ENCODE measurements at regions not wholly inside any gene's neighbourhood (a gene's known extent, or its start where the extent isn't known, plus 50 kb on each side); places are given as distances from the start of the nearest gene placed in this dataset.

- 60% methylated on average over 1 of the region's 1 CpG for WGBS (ENCODE audit: insufficient coverage)
- no peak for DNase-seq
- no peaks in the 10 kb centered on the region for H3K9me3 ChIP-seq (replicated peaks; ENCODE audit: control insufficient read depth, low read depth, low read length)
- no peaks in the 10 kb centered on the region for H3K4me1 ChIP-seq (ENCODE audit: control insufficient read depth, insufficient read depth, low read length)
- H3K4me3 ChIP-seq (ENCODE audit: low read length): no peak overlapping the region
- H3K27ac ChIP-seq (ENCODE audit: low read length): no peak overlapping the region
- no peaks in the 10 kb centered on the region for H3K27me3 ChIP-seq (ENCODE audit: control insufficient read depth, insufficient read depth, low read length)
- H3K36me3 ChIP-seq (ENCODE audit: control insufficient read depth, insufficient read depth, low read length): no peaks in the 10 kb centered on the region
Measured at GRCh38 chr3:20324664-20325478, 138.9 kb upstream of the SGO1 start.

DNA sequence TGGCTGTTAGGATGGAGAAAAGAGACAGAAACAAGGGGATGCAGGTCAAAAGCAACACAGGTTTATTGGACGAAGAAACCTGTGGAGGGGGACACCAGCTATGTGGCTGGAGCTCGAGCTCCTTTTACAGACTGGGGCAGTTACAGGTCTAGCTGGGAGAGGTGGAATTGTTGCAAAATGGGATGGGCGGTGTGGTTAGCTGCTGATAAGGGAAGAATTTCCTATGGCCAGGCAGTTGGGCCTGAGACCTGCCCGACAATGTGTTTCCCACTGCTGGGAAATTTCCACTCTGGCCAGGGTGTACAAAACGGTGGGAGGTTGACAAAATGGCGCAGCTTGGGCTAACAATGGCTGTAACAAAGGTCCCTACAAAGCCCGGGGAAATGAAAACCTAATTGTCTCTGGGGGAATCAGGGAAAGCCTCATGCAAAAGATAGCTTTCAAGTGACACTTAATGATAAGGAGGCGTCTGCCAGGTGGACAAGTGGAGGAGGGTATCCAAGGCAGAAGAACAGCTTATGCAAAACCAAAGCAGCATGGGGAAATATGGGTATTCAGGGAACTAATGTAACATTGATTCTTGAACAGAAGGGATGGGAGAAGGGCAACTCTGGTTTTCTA, 137.4 kb upstream of the SGO1 start:
- Histone ChIP-seq H3K4me1 (ENCODE audit: control insufficient read depth, insufficient read depth, low read length) (no peaks in the 10 kb centered on the region), H3K27ac (ENCODE audit: low read length) (no peak overlapping the region), H3K27me3 (ENCODE audit: control insufficient read depth, insufficient read depth, low read length) (no peaks in the 10 kb centered on the region), H3K4me3 (ENCODE audit: low read length) (no peak overlapping the region), H3K36me3 (ENCODE audit: control insufficient read depth, insufficient read depth, low read length) (no peaks in the 10 kb centered on the region), H3K9me3 (replicated peaks; ENCODE audit: control insufficient read depth, low read depth, low read length) (no peaks in the 10 kb centered on the region)
- 96% methylated on average over 8 of the region's 8 CpGs for WGBS (ENCODE audit: insufficient coverage)
- no peak for DNase-seq

GRCh38 chr3:20322085-20322484, 136.1 kb upstream of the SGO1 start:
- no peaks in the 10 kb centered on the region for H3K4me1 ChIP-seq (ENCODE audit: control insufficient read depth, insufficient read depth, low read length)
- H3K4me3 ChIP-seq (ENCODE audit: low read length): no peak overlapping the region
- no peaks in the 10 kb centered on the region for H3K9me3 ChIP-seq (replicated peaks; ENCODE audit: control insufficient read depth, low read depth, low read length)
- DNase-seq: no peak
- H3K27ac ChIP-seq (ENCODE audit: low read length): no peak overlapping the region
- H3K27me3 ChIP-seq (ENCODE audit: control insufficient read depth, insufficient read depth, low read length): no peaks in the 10 kb centered on the region
- no CpG with 5 or more reads among the region's 1 CpG for WGBS (ENCODE audit: insufficient coverage)
- H3K36me3 ChIP-seq (ENCODE audit: control insufficient read depth, insufficient read depth, low read length): no peaks in the 10 kb centered on the region

DNA sequence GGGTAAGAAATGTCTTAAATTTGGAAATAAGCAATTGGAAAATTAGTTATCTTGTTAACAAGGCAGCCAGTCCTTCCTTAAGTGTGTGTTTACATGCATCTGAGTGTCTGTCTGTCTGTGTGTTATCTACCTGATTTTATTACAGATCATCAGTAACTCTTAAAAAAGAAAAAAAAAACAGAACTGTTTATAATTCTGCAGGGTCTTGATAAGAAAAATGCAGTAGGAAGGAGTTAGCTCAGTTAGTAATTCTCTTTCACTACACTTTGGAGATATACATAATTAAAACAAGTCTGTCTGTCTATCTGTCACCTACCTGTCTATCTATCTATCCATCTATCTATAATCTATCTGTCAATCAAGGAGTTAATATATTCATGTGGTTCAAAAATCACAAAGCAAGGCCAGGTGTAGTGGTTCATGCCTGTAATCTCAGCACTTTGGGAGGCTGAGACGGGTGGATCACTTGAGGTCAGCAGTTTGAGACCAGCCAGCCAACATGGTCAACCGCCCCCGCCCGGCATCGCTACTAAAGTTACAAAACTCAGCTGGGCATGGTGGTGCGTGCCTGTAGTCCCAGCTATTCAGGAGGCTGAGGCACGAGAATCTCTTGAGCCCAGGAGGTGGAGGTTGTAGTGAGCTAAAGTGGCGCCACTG, 135.5 kb upstream of the SGO1 start:
- Histone ChIP-seq H3K36me3 (ENCODE audit: control insufficient read depth, insufficient read depth, low read length) (no peaks in the 10 kb centered on the region), H3K4me1 (ENCODE audit: control insufficient read depth, insufficient read depth, low read length) (no peaks in the 10 kb centered on the region), H3K27me3 (ENCODE audit: control insufficient read depth, insufficient read depth, low read length) (no peaks in the 10 kb centered on the region), H3K4me3 (ENCODE audit: low read length) (no peak overlapping the region), H3K9me3 (replicated peaks; ENCODE audit: control insufficient read depth, low read depth, low read length) (no peaks in the 10 kb centered on the region), H3K27ac (ENCODE audit: low read length) (no peak overlapping the region)
- WGBS (ENCODE audit: insufficient coverage): 94% methylated on average over 7 of the region's 8 CpGs
- no peak for DNase-seq

DNA sequence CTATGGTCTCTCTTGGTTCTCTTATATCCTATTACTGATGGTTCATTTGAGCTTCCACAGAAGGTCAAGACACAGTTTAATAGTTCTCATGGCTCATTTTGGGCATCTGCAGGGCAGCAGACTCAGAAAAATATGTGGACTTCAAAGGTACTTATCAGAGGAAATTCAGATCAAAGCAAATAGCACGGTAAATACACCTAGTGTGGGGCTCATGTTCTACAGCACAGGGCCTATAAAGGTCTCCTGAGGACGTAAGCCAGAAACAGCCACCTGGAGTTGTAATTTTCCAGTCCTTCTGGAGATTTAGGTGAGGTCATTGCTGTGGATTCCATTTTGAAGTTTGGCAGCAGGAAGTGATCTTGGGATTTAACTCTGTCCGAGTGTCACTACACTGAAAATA, 134.5 kb upstream of the SGO1 start:
- Histone ChIP-seq H3K36me3 (ENCODE audit: control insufficient read depth, insufficient read depth, low read length) (no peaks in the 10 kb centered on the region), H3K9me3 (replicated peaks; ENCODE audit: control insufficient read depth, low read depth, low read length) (no peaks in the 10 kb centered on the region), H3K4me1 (ENCODE audit: control insufficient read depth, insufficient read depth, low read length) (no peaks in the 10 kb centered on the region), H3K4me3 (ENCODE audit: low read length) (no peak overlapping the region), H3K27ac (ENCODE audit: low read length) (no peak overlapping the region), H3K27me3 (ENCODE audit: control insufficient read depth, insufficient read depth, low read length) (no peaks in the 10 kb centered on the region)
- peak; percentile 58 for DNase-seq
- WGBS (ENCODE audit: insufficient coverage): 39% methylated on average over 2 of the region's 3 CpGs

DNA sequence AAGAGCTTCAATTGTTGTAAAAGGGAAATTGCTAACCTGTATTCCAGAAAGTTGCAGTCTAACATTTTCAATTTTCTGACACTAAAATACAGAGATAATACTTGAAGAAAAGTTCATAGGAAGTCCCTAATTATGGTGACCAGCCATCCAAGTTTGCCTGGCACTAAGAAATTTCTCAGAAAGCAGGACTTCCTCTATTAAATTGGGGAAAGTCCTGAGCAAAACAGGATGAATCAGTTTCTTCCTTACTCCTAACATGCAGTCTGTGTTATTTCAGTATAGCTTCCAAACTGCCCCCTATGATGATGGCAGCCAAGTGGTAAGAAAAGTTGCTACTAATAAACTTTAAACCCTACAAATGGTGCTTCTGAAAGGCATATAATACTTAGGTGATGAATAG, 133.5 kb upstream of the SGO1 start:
- H3K9me3 ChIP-seq (replicated peaks; ENCODE audit: control insufficient read depth, low read depth, low read length): no peaks in the 10 kb centered on the region
- H3K36me3 ChIP-seq (ENCODE audit: control insufficient read depth, insufficient read depth, low read length): no peaks in the 10 kb centered on the region
- DNase-seq: no peak
- H3K27me3 ChIP-seq (ENCODE audit: control insufficient read depth, insufficient read depth, low read length): no peaks in the 10 kb centered on the region
- H3K4me1 ChIP-seq (ENCODE audit: control insufficient read depth, insufficient read depth, low read length): no peaks in the 10 kb centered on the region
- no peak overlapping the region for H3K27ac ChIP-seq (ENCODE audit: low read length)
- H3K4me3 ChIP-seq (ENCODE audit: low read length): no peak overlapping the region

GRCh38 chr3:20317616-20318015, 131.6 kb upstream of the SGO1 start:
- Histone ChIP-seq H3K27ac (ENCODE audit: low read length) (no peak overlapping the region), H3K4me1 (ENCODE audit: control insufficient read depth, insufficient read depth, low read length) (no peaks in the 10 kb centered on the region), H3K36me3 (ENCODE audit: control insufficient read depth, insufficient read depth, low read length) (no peaks in the 10 kb centered on the region), H3K9me3 (replicated peaks; ENCODE audit: control insufficient read depth, low read depth, low read length) (no peaks in the 10 kb centered on the region), H3K4me3 (ENCODE audit: low read length) (no peak overlapping the region), H3K27me3 (ENCODE audit: control insufficient read depth, insufficient read depth, low read length) (no peaks in the 10 kb centered on the region)
- WGBS (ENCODE audit: insufficient coverage): 100% methylated on average over 2 of the region's 3 CpGs
- no peak for DNase-seq

DNA sequence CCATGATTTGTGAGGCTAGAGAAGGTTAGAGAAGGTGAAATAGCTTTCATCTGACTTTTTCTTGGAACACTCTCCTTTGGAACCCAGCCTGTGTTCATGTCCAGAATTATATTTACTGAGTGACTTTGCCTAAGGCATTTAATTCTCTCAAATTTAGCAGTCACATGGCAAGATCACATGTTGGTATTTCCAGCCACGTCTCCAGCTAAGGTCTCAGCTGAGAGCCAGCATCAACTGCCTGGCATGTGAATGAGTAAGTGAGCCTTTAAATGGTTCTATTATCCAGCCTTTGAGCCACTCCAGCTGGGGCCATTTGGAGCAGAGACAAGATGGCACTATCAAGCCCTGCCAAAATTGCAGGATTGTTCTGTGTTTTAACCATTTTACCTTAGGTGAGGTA, 130.2 kb upstream of the SGO1 start:
- no CpG with 5 or more reads among the region's 1 CpG for WGBS (ENCODE audit: insufficient coverage)
- Histone ChIP-seq H3K9me3 (replicated peaks; ENCODE audit: control insufficient read depth, low read depth, low read length) (no peaks in the 10 kb centered on the region), H3K4me1 (ENCODE audit: control insufficient read depth, insufficient read depth, low read length) (no peaks in the 10 kb centered on the region), H3K36me3 (ENCODE audit: control insufficient read depth, insufficient read depth, low read length) (no peaks in the 10 kb centered on the region), H3K4me3 (ENCODE audit: low read length) (no peak overlapping the region), H3K27ac (ENCODE audit: low read length) (no peak overlapping the region), H3K27me3 (ENCODE audit: control insufficient read depth, insufficient read depth, low read length) (no peaks in the 10 kb centered on the region)
- DNase-seq: no peak

DNA sequence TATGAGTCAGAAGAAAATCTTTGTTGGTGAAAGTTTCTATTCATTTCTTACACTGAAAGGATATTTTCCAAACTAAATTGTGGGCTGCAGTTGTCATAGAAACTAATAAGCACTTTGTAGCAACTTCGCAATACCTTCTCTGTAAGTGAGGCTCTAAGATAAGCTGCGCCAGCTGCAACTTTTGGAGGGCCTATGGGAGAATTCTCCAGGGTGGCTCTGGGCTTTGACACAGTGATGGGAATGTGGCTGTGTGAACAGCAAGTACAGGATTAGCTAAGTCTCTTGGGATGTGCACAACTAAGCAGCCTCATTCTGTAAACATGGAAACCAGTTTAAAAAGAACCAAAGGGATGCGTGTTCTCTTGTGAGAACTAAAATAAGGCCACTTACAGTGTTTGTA, 124.6 kb upstream of the SGO1 start:
- H3K27ac ChIP-seq (ENCODE audit: low read length): peak overlapping the region; percentile 82
- DNase-seq: peak; percentile 95
- WGBS (ENCODE audit: insufficient coverage): 49% methylated on average over 3 of the region's 3 CpGs

DNA sequence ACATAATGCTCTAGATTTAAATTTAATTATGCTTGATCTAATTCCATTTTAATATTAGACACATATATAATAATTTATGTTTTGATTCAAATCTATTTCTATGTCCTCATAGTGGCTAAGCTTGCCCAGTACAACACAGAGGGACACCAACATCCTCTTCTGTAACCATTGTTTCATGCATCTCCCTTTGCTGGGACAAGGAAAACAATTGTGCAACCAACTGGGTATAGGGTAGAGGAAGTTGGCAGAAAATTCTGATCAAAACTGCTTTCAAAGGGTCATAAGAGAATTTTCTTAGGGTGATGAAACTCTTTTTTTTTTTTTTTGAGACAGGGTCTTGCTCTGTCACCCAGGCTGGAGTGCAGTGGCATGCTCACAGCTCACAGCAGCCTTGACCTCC, 121.4 kb upstream of the SGO1 start:
- Histone ChIP-seq H3K27me3 (ENCODE audit: control insufficient read depth, insufficient read depth, low read length) (no peaks in the 10 kb centered on the region), H3K27ac (ENCODE audit: low read length) (no peak overlapping the region), H3K36me3 (ENCODE audit: control insufficient read depth, insufficient read depth, low read length) (no peaks in the 10 kb centered on the region), H3K4me1 (ENCODE audit: control insufficient read depth, insufficient read depth, low read length) (no peaks in the 10 kb centered on the region), H3K4me3 (ENCODE audit: low read length) (no peak overlapping the region), H3K9me3 (replicated peaks; ENCODE audit: control insufficient read depth, low read depth, low read length) (no peaks in the 10 kb centered on the region)
- no peak for DNase-seq

More for the DNA sequence above, 124.6 kb upstream of the SGO1 start:
- Histone ChIP-seq H3K36me3 (ENCODE audit: control insufficient read depth, insufficient read depth, low read length) (no peaks in the 10 kb centered on the region), H3K4me1 (ENCODE audit: control insufficient read depth, insufficient read depth, low read length) (no peaks in the 10 kb centered on the region), H3K27me3 (ENCODE audit: control insufficient read depth, insufficient read depth, low read length) (no peaks in the 10 kb centered on the region), H3K4me3 (ENCODE audit: low read length) (no peak overlapping the region), H3K9me3 (replicated peaks; ENCODE audit: control insufficient read depth, low read depth, low read length) (no peaks in the 10 kb centered on the region)
